Mesodermal cell (in vitro differentiated cells): ENCODE measurements at regions not wholly inside any gene's neighbourhood (a gene's known extent, or its start where the extent isn't known, plus 50 kb on each side); places are given as distances from the start of the nearest gene placed in this dataset.

Experiments
- H3K27ac ChIP-seq: 2 replicates; pipeline ENCODE4 v1.7.0; 2013; ENCODE audit warnings: mild to moderate bottlenecking, low read depth, low read length, moderate library complexity; ENCODE audit not compliant: severe bottlenecking
- H3K36me3 ChIP-seq: 2 replicates; pipeline ENCODE4 v1.7.1; 2013; ENCODE audit warnings: mild to moderate bottlenecking, low read length, moderate library complexity; ENCODE audit not compliant: control insufficient read depth, insufficient read depth
- H3K4me1 ChIP-seq: one replicate; pipeline ENCODE4 v1.7.1; 2013; ENCODE audit warnings: mild to moderate bottlenecking, low read length; ENCODE audit not compliant: insufficient read depth, control insufficient read depth, poor library complexity, severe bottlenecking
- H3K4me3 ChIP-seq: 2 replicates; pipeline ENCODE4 v1.7.0; 2013; ENCODE audit warnings: low read length, control low read depth, mild to moderate bottlenecking; ENCODE audit not compliant: insufficient read depth, poor library complexity, severe bottlenecking; ENCODE audit errors: extremely low read depth
- H3K9me3 ChIP-seq: 2 replicates; pipeline ENCODE4 v1.7.1; 2013; ENCODE audit warnings: mild to moderate bottlenecking, low read length, moderate library complexity; ENCODE audit not compliant: control insufficient read depth
- WGBS, 2 experiments: methylation state at CpG; one replicate each; pipeline ENCODE4 v1.1.5; 2013; ENCODE audit warnings: missing lambda C conversion rate in 2 of 2; ENCODE audit not compliant: insufficient coverage in 2 of 2; 5-methylcytosine and 5-hydroxymethylcytosine counted together

GRCh38 chr10:36638462-36639155 is 486.8 kb upstream of the ANKRD30A start:
- peaks cover 8% of the 10 kb centered on the region for H3K4me1 ChIP-seq
- 83 to 100% methylated on average over 1 to 2 of the region's 3 CpGs for WGBS, 2 experiments
- H3K36me3 ChIP-seq: no peaks in the 10 kb centered on the region
- no peak overlapping the region for H3K4me3 ChIP-seq
- no peak overlapping the region for H3K27ac ChIP-seq
- no peaks in the 10 kb centered on the region for H3K9me3 ChIP-seq

- H3K27ac ChIP-seq: no peak overlapping the region
- no peak overlapping the region for H3K4me3 ChIP-seq
- H3K9me3 ChIP-seq: no peaks in the 10 kb centered on the region
- H3K36me3 ChIP-seq: no peaks in the 10 kb centered on the region
- 86 to 93% methylated on average over 1 to 2 of the region's 2 CpGs for WGBS, 2 experiments
- peaks cover 8% of the 10 kb centered on the region for H3K4me1 ChIP-seq
These were observed 488.5 kb upstream of the ANKRD30A start for GRCh38 chr10:36636879-36637278.

- Histone ChIP-seq H3K27ac (no peak overlapping the region), H3K36me3 (no peaks in the 10 kb centered on the region), H3K4me3 (no peak overlapping the region), H3K4me1 (peaks cover 8% of the 10 kb centered on the region), H3K9me3 (no peaks in the 10 kb centered on the region)
- WGBS, 2 experiments: no CpG with 5 or more reads among the region's 1 CpG
These were observed 489.0 kb upstream of the ANKRD30A start for GRCh38 chr10:36636285-36636839.

GRCh38 chr10:36634916-36635315 is 490.5 kb upstream of the ANKRD30A start:
- no peaks in the 10 kb centered on the region for H3K9me3 ChIP-seq
- WGBS, 2 experiments: 100% methylated on average over 1 of the region's 4 CpGs; no CpG with 5 or more reads in 1 of the 2 experiments

GRCh38 chr10:36630267-36630666 is 495.1 kb upstream of the ANKRD30A start:
- no peaks in the 10 kb centered on the region for H3K36me3 ChIP-seq
- peaks cover 6% of the 10 kb centered on the region for H3K4me1 ChIP-seq
- WGBS, 2 experiments: 100% methylated on average over 2 to 3 of the region's 3 CpGs
- no peaks in the 10 kb centered on the region for H3K9me3 ChIP-seq
- H3K27ac ChIP-seq: no peak overlapping the region
- H3K4me3 ChIP-seq: no peak overlapping the region

More at GRCh38 chr10:36634916-36635315, 490.5 kb upstream of the ANKRD30A start:
- peaks cover 8% of the 10 kb centered on the region for H3K4me1 ChIP-seq
- no peak overlapping the region for H3K27ac ChIP-seq
- H3K36me3 ChIP-seq: no peaks in the 10 kb centered on the region
- H3K4me3 ChIP-seq: no peak overlapping the region

GRCh38 chr10:36629476-36629875 is 495.9 kb upstream of the ANKRD30A start:
- no peaks in the 10 kb centered on the region for H3K36me3 ChIP-seq
- no peak overlapping the region for H3K27ac ChIP-seq
- H3K4me1 ChIP-seq: no peaks in the 10 kb centered on the region
- no peaks in the 10 kb centered on the region for H3K9me3 ChIP-seq
- H3K4me3 ChIP-seq: no peak overlapping the region
- no CpG with 5 or more reads among the region's 2 CpGs for whole genome bisulfite sequencing, 2 experiments

- 100% methylated on average over 2 of the region's 3 CpGs; no CpG with 5 or more reads in 1 of the 2 experiments for WGBS, 2 experiments
- Histone ChIP-seq H3K27ac (no peak overlapping the region), H3K4me1 (no peaks in the 10 kb centered on the region), H3K36me3 (no peaks in the 10 kb centered on the region), H3K4me3 (no peak overlapping the region), H3K9me3 (no peaks in the 10 kb centered on the region)
These were observed 500.8 kb upstream of the ANKRD30A start for GRCh38 chr10:36624551-36625100.

- WGBS, 2 experiments: 92% methylated on average over 2 of the region's 2 CpGs; no CpG with 5 or more reads in 1 of the 2 experiments
- no peaks in the 10 kb centered on the region for H3K36me3 ChIP-seq
- no peak overlapping the region for H3K4me3 ChIP-seq
- no peaks in the 10 kb centered on the region for H3K9me3 ChIP-seq
- H3K4me1 ChIP-seq: no peaks in the 10 kb centered on the region
- no peak overlapping the region for H3K27ac ChIP-seq
These were observed 504.1 kb upstream of the ANKRD30A start for GRCh38 chr10:36621346-36621745.

- H3K4me1 ChIP-seq: peaks cover 5% of the 10 kb centered on the region
- WGBS, 2 experiments: 82 to 89% methylated on average over 2 to 3 of the region's 4 CpGs
- H3K4me3 ChIP-seq: no peak overlapping the region
- H3K36me3 ChIP-seq: no peaks in the 10 kb centered on the region
- no peaks in the 10 kb centered on the region for H3K9me3 ChIP-seq
- H3K27ac ChIP-seq: no peak overlapping the region
These were observed 513.0 kb upstream of the ANKRD30A start for GRCh38 chr10:36612436-36612835.

- no peaks in the 10 kb centered on the region for H3K36me3 ChIP-seq
- WGBS, 2 experiments: 80 to 89% methylated on average over 1 to 3 of the region's 4 CpGs
These were observed 516.5 kb upstream of the ANKRD30A start for GRCh38 chr10:36608866-36609265.

GRCh38 chr10:36608251-36608650 is 517.1 kb upstream of the ANKRD30A start:
- Histone ChIP-seq H3K36me3 (no peaks in the 10 kb centered on the region), H3K27ac (no peak overlapping the region), H3K9me3 (no peaks in the 10 kb centered on the region), H3K4me1 (peaks cover 8% of the 10 kb centered on the region), H3K4me3 (no peak overlapping the region)
- WGBS, 2 experiments: no CpG with 5 or more reads among the region's 1 CpG

More at GRCh38 chr10:36608866-36609265, 516.5 kb upstream of the ANKRD30A start:
- Histone ChIP-seq H3K4me1 (peaks cover 8% of the 10 kb centered on the region), H3K27ac (no peak overlapping the region), H3K9me3 (no peaks in the 10 kb centered on the region), H3K4me3 (no peak overlapping the region)
